Neural cell (in vitro differentiated cells): ENCODE measurements at regions not wholly inside any gene's neighbourhood (a gene's known extent, or its start where the extent isn't known, plus 50 kb on each side); places are given as distances from the start of the nearest gene placed in this dataset.

Experiments used
- H2AFZ ChIP-seq: fragments of 200-600, 300-800 bp; sonication (generic), shearing (Covaris generic); 2 replicates; pipeline ENCODE4 v1.6.0; 2014; ENCODE audit warnings: low read depth, mild to moderate bottlenecking, antibody characterized with exemption, low read length, moderate library complexity
- H3F3A ChIP-seq: fragments of 200-600 bp; shearing (Covaris generic); 2 replicates; pipeline ENCODE4 v1.6.1; 2016; ENCODE audit warnings: mild to moderate bottlenecking, moderate library complexity, mixed read lengths, antibody characterized with exemption, low read length; ENCODE audit not compliant: insufficient read depth, poor library complexity, severe bottlenecking
- H3K27ac ChIP-seq: fragments of 200-600, 300-800 bp; sonication (generic), shearing (Covaris generic); 2 replicates; pipeline ENCODE4 v1.5.1; 2014; ENCODE audit warnings: mild to moderate bottlenecking, low read length, moderate library complexity
- H3K27me3 ChIP-seq: fragments of 300-800, 200-600 bp; sonication (generic), shearing (Covaris generic); 2 replicates; pipeline ENCODE4 v1.6.0; 2014; ENCODE audit warnings: mild to moderate bottlenecking, low read depth, low read length, moderate library complexity; ENCODE audit not compliant: insufficient read depth
- H3K36me3 ChIP-seq: fragments of 300-800, 200-600 bp; sonication (generic), shearing (Covaris generic); 2 replicates; pipeline ENCODE4 v1.5.1; 2014; ENCODE audit warnings: mild to moderate bottlenecking, antibody characterized with exemption, low read length, moderate library complexity; ENCODE audit not compliant: insufficient read depth
- H3K4me2 ChIP-seq: fragments of 300-800, 200-600 bp; sonication (generic), shearing (Covaris generic); 2 replicates; pipeline ENCODE4 v1.6.0; 2014; ENCODE audit warnings: mild to moderate bottlenecking, low read length
- H3K4me3 ChIP-seq: fragments of 300-800, 200-600 bp; sonication (generic), shearing (Covaris generic); 2 replicates; pipeline ENCODE4 v1.5.1; 2014; ENCODE audit warnings: mild to moderate bottlenecking, low read length, moderate library complexity
- H3K79me2 ChIP-seq: fragments of 200-600 bp; shearing (Covaris generic); replicated peaks from 2 replicates; pipeline ENCODE4 v1.6.0; 2014; ENCODE audit warnings: mild to moderate bottlenecking, low read length, moderate library complexity; ENCODE audit not compliant: insufficient read depth
- H3K9ac ChIP-seq: fragments of 300-800, 200-600 bp; sonication (generic), shearing (Covaris generic); 2 replicates; pipeline ENCODE4 v1.6.1; 2016; ENCODE audit warnings: mild to moderate bottlenecking, low read length, mixed read lengths
- H3K9me2 ChIP-seq: fragments of 200-600 bp; shearing (Covaris generic); 2 replicates; pipeline ENCODE4 v1.6.1; 2016; ENCODE audit warnings: mild to moderate bottlenecking, low read length, mixed read lengths; ENCODE audit not compliant: insufficient read depth
- H3K9me3 ChIP-seq: fragments of 200-600, 300-800 bp; sonication (generic), shearing (Covaris generic); 2 replicates; pipeline ENCODE4 v1.6.1; 2016; ENCODE audit warnings: mild to moderate bottlenecking, mixed run types, low read length, moderate library complexity, mixed read lengths
- H4K20me1 ChIP-seq: fragments of 200-600 bp; shearing (Covaris generic); 2 replicates; pipeline ENCODE4 v1.6.1; 2016; ENCODE audit warnings: mild to moderate bottlenecking, mixed run types; ENCODE audit not compliant: insufficient read depth
- EP300 ChIP-seq: fragments of 450-650 bp; conservative IDR thresholded peaks from 2 replicates; pipeline ENCODE4 v1.6.1; 2014; ENCODE audit warnings: antibody characterized with exemption, mild to moderate bottlenecking, moderate library complexity; ENCODE audit not compliant: poor library complexity, severe bottlenecking
- EZH2 ChIP-seq: fragments of 200-600, 300-800 bp; shearing (Covaris generic), sonication (generic); IDR thresholded peaks from 2 replicates; pipeline ENCODE4 v1.6.1; 2014; ENCODE audit warnings: antibody characterized with exemption, low read length, borderline replicate concordance, mild to moderate bottlenecking; ENCODE audit not compliant: insufficient read depth, poor library complexity, severe bottlenecking
- MXI1 ChIP-seq: fragments of 450-650 bp; conservative IDR thresholded peaks from 2 replicates; pipeline ENCODE4 v1.6.1; 2014; ENCODE audit warnings: antibody characterized with exemption, mild to moderate bottlenecking; ENCODE audit not compliant: poor library complexity, severe bottlenecking
- POLR2AphosphoS5 ChIP-seq: IDR thresholded peaks from 2 replicates; pipeline ENCODE4 v1.6.1; 2012
- RAD21 ChIP-seq: fragments of 450-650 bp; conservative IDR thresholded peaks from 2 replicates; pipeline ENCODE4 v1.6.1; 2014; ENCODE audit warnings: antibody characterized with exemption, mild to moderate bottlenecking, moderate library complexity
- REST ChIP-seq: IDR thresholded peaks from 2 replicates; pipeline ENCODE4 v1.6.1; 2012; ENCODE audit warnings: borderline replicate concordance
- SMC3 ChIP-seq: fragments of 450-650 bp; conservative IDR thresholded peaks from 2 replicates; pipeline ENCODE4 v1.6.1; 2014; ENCODE audit warnings: antibody characterized with exemption, mild to moderate bottlenecking, moderate library complexity; ENCODE audit not compliant: poor library complexity
- TAF1 ChIP-seq: IDR thresholded peaks from 2 replicates; pipeline ENCODE4 v1.6.1; 2012; ENCODE audit warnings: low read depth
- TF ChIP-seq, protein P1 (sequence below): fragments of 450-650 bp; IDR thresholded peaks from 2 replicates; pipeline ENCODE4 v1.5.1; 2014; ENCODE audit warnings: antibody characterized with exemption, mild to moderate bottlenecking, moderate library complexity; ENCODE audit not compliant: poor library complexity, severe bottlenecking

- Histone ChIP-seq H3K27ac (no peak overlapping the region), H3K9me3 (no peaks in the 10 kb centered on the region), H3F3A (no peaks in the 10 kb centered on the region), H2AFZ (no peak overlapping the region), H3K4me2 (no peak overlapping the region), H3K79me2 (no peaks in the 10 kb centered on the region), H3K4me3 (no peak overlapping the region), H3K27me3 (no peaks in the 10 kb centered on the region), H3K9ac (no peak overlapping the region), H4K20me1 (no peaks in the 10 kb centered on the region), H3K9me2 (no peaks in the 10 kb centered on the region), H3K36me3 (no peaks in the 10 kb centered on the region)
- TF ChIP-seq SMC3 (no peak), EP300 (no peak), EZH2 (no peak), MXI1 (no peak), REST (no peak), TAF1 (no peak), POLR2AphosphoS5 (no peak), RAD21 (no peak)
- TF ChIP-seq, protein P1, sequence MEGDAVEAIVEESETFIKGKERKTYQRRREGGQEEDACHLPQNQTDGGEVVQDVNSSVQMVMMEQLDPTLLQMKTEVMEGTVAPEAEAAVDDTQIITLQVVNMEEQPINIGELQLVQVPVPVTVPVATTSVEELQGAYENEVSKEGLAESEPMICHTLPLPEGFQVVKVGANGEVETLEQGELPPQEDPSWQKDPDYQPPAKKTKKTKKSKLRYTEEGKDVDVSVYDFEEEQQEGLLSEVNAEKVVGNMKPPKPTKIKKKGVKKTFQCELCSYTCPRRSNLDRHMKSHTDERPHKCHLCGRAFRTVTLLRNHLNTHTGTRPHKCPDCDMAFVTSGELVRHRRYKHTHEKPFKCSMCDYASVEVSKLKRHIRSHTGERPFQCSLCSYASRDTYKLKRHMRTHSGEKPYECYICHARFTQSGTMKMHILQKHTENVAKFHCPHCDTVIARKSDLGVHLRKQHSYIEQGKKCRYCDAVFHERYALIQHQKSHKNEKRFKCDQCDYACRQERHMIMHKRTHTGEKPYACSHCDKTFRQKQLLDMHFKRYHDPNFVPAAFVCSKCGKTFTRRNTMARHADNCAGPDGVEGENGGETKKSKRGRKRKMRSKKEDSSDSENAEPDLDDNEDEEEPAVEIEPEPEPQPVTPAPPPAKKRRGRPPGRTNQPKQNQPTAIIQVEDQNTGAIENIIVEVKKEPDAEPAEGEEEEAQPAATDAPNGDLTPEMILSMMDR, result no peak
Observed at GRCh38 chr6:81925201-81925600, 172.7 kb upstream of the TENT5A start.

DNA sequence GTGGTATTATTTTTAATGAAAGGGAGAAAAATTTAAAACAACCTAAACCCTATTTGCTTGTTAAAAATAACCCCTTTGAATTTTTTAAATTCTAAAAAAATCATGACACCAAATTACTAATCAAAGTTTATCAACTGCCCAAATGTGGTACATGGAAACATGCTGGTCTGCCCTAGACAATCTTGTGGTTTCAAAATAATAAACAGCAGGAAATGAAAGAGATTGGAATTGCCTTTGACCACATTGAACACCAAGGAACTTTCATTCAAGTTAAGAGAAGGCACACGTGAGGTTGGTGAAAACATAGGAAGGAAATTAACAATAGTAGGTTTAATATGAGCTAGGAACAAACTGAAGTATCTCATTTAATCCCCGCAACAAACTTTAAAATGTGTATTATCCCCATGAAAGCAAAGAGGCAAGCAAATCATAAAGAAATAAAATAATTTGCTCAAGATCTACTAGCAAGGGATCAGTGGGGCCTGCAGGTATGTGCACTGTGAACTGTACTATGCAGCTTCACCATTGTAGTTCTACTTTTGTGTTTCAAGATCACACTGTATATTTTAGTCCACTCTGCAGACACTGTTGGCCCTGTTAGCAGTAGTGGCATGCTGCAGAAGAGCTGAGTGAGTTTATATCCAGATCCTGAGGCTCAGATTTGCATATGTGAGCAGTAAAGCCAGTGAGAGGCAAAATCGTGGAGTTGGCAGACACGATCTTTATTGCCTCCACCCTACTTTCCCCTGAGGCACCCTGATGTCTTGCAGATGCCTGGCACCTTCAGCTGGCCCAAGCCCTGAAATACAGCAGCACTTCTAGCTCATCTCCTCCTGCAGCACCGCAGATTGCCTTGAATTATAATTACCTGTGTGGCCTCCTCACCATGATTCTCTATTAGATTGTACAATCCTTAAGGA lies 157.8 kb upstream of the TENT5A start:
- Histone ChIP-seq H3K36me3 (no peaks in the 10 kb centered on the region), H3K27me3 (no peaks in the 10 kb centered on the region), H3K9me3 (no peaks in the 10 kb centered on the region), H3K27ac (no peak overlapping the region), H4K20me1 (no peaks in the 10 kb centered on the region), H2AFZ (no peak overlapping the region), H3K4me3 (no peak overlapping the region), H3K79me2 (no peaks in the 10 kb centered on the region), H3K9me2 (no peaks in the 10 kb centered on the region), H3K9ac (no peak overlapping the region), H3K4me2 (no peak overlapping the region), H3F3A (no peaks in the 10 kb centered on the region)
- no peak for TF ChIP-seq RAD21
- TF ChIP-seq POLR2AphosphoS5, result no peak
- TF ChIP-seq EZH2, result no peak
- no peak for TF ChIP-seq MXI1
- no peak for TF ChIP-seq EP300
